ENCODE measurements at regions not wholly inside any gene's neighbourhood (a gene's known extent, or its start where the extent isn't known, plus 50 kb on each side); places are given as distances from the start of the nearest gene placed in this dataset.

GRCh38 chr11:70921804-70922203 lies 330.6 kb downstream of the SHANK2 start:
- TF ChIP-seq, protein P1, sequence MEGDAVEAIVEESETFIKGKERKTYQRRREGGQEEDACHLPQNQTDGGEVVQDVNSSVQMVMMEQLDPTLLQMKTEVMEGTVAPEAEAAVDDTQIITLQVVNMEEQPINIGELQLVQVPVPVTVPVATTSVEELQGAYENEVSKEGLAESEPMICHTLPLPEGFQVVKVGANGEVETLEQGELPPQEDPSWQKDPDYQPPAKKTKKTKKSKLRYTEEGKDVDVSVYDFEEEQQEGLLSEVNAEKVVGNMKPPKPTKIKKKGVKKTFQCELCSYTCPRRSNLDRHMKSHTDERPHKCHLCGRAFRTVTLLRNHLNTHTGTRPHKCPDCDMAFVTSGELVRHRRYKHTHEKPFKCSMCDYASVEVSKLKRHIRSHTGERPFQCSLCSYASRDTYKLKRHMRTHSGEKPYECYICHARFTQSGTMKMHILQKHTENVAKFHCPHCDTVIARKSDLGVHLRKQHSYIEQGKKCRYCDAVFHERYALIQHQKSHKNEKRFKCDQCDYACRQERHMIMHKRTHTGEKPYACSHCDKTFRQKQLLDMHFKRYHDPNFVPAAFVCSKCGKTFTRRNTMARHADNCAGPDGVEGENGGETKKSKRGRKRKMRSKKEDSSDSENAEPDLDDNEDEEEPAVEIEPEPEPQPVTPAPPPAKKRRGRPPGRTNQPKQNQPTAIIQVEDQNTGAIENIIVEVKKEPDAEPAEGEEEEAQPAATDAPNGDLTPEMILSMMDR (IDR thresholded peaks at IDR 0.05; ENCODE audit: low read depth, low read length, missing input control), result no peak
- TF ChIP-seq, protein P2, sequence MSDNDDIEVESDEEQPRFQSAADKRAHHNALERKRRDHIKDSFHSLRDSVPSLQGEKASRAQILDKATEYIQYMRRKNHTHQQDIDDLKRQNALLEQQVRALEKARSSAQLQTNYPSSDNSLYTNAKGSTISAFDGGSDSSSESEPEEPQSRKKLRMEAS (IDR thresholded peaks at IDR 0.05), result no peak
- TF ChIP-seq EGR1 (IDR thresholded peaks at IDR 0.05; ENCODE audit: low read depth in 2 of 2), result no peak
- no peak for TF ChIP-seq SP1 (IDR thresholded peaks at IDR 0.05)
- no peak for TF ChIP-seq RAD21 (IDR thresholded peaks at IDR 0.05)
- TF ChIP-seq, protein P3, sequence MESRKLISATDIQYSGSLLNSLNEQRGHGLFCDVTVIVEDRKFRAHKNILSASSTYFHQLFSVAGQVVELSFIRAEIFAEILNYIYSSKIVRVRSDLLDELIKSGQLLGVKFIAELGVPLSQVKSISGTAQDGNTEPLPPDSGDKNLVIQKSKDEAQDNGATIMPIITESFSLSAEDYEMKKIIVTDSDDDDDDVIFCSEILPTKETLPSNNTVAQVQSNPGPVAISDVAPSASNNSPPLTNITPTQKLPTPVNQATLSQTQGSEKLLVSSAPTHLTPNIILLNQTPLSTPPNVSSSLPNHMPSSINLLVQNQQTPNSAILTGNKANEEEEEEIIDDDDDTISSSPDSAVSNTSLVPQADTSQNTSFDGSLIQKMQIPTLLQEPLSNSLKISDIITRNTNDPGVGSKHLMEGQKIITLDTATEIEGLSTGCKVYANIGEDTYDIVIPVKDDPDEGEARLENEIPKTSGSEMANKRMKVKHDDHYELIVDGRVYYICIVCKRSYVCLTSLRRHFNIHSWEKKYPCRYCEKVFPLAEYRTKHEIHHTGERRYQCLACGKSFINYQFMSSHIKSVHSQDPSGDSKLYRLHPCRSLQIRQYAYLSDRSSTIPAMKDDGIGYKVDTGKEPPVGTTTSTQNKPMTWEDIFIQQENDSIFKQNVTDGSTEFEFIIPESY (IDR thresholded peaks at IDR 0.05), result no peak
- no peak for TF ChIP-seq JUND (IDR thresholded peaks at IDR 0.05)
- no peak for TF ChIP-seq YY1 (IDR thresholded peaks at IDR 0.05)
- TF ChIP-seq REST (IDR thresholded peaks at IDR 0.05), result no peak

Measured in liver (tissue), 3 donors.